Esophagus (tissue), 2 donors: ENCODE measurements at regions not wholly inside any gene's neighbourhood (a gene's known extent, or its start where the extent isn't known, plus 50 kb on each side); places are given as distances from the start of the nearest gene placed in this dataset.
"Not testable (repeated sequence)": the region's sequence is repeated elsewhere in the genome, so short reads cannot be mapped to it uniquely, and the experiment has no call there.

Source experiments
- H3K27ac ChIP-seq, 2 donors: one replicate each; pipeline ENCODE4 v1.5.1; 2013; ENCODE audit warnings: low read depth in 2 of 2, mild to moderate bottlenecking in 2 of 2, inconsistent platforms in 1 of 2, low read length in 1 of 2, moderate library complexity in 1 of 2
- H3K27me3 ChIP-seq, 2 donors: one replicate each; pipeline ENCODE4 v1.6.1; 2013; ENCODE audit warnings: low read length in 2 of 2, control low read depth in 1 of 2, mild to moderate bottlenecking in 1 of 2; ENCODE audit not compliant: insufficient read depth in 2 of 2, control insufficient read depth in 1 of 2
- H3K36me3 ChIP-seq, 2 donors: one replicate each; pipeline ENCODE4 v1.6.1; 2013; ENCODE audit warnings: low read length in 1 of 2; ENCODE audit not compliant: control insufficient read depth in 2 of 2, insufficient read depth in 2 of 2
- H3K4me1 ChIP-seq, 2 donors: one replicate each; pipeline ENCODE4 v1.6.1; 2013; ENCODE audit warnings: low read length in 1 of 2; ENCODE audit not compliant: control insufficient read depth in 2 of 2, insufficient read depth in 2 of 2
- H3K4me3 ChIP-seq, 2 donors: one replicate each; pipeline ENCODE4 v1.5.1; 2013; ENCODE audit warnings: low read length in 2 of 2, mild to moderate bottlenecking in 2 of 2, low read depth in 1 of 2, moderate library complexity in 1 of 2
- H3K9me3 ChIP-seq, 2 donors: one replicate each; pipeline ENCODE4 v1.6.1; 2013; ENCODE audit warnings: mild to moderate bottlenecking in 2 of 2, low read depth in 1 of 2, low read length in 1 of 2, moderate library complexity in 1 of 2; ENCODE audit not compliant: control insufficient read depth in 2 of 2, insufficient read depth in 1 of 2
- WGBS, 2 donors: extraction: QIAGEN DNeasy Blood & Tissue Kit; methylation state at CpG; one replicate each; pipeline ENCODE4 v1.1.7; 2013; 5-methylcytosine and 5-hydroxymethylcytosine counted together
- donor health status: healthy with polysubstance abuse.
- donor health status: Bipolar disorder and iron deficiency.

GRCh38 chrX:74195120-74195519 is 108.9 kb upstream of the ZCCHC13 start:
- Histone ChIP-seq H3K9me3 (no peaks in the 10 kb centered on the region), H3K4me3 (no peak overlapping the region), H3K36me3 (no peaks in the 10 kb centered on the region), H3K27me3 (no peaks in the 10 kb centered on the region), H3K27ac (no peak overlapping the region), H3K4me1 (no peaks in the 10 kb centered on the region)
- 100% methylated on average over 2 of the region's 2 CpGs for WGBS, 2 donors

GRCh38 chrX:74187211-74187610 is 116.8 kb upstream of the ZCCHC13 start:
- Histone ChIP-seq H3K36me3 (no peaks in the 10 kb centered on the region), H3K4me3 (no peak overlapping the region), H3K4me1 (no peaks in the 10 kb centered on the region), H3K9me3 (no peaks in the 10 kb centered on the region), H3K27ac (no peak overlapping the region), H3K27me3 (no peaks in the 10 kb centered on the region)
- WGBS, 2 donors, result 81 to 95% methylated on average over 3 of the region's 3 CpGs

GRCh38 chrX:74183047-74183446 is 120.9 kb upstream of the ZCCHC13 start:
- not testable (repeated sequence) for H3K36me3 ChIP-seq, H3K27me3 ChIP-seq, H3K4me1 ChIP-seq, H3K4me3 ChIP-seq, H3K27ac ChIP-seq, H3K9me3 ChIP-seq
- 86 to 95% methylated on average over 4 of the region's 4 CpGs for WGBS, 2 donors

GRCh38 chrX:74181976-74182375 is 122.0 kb upstream of the ZCCHC13 start:
- H3K27ac ChIP-seq, H3K4me3 ChIP-seq, H3K4me1 ChIP-seq, H3K9me3 ChIP-seq, H3K27me3 ChIP-seq, H3K36me3 ChIP-seq: not testable (repeated sequence)
- 82 to 92% methylated on average over 6 of the region's 6 CpGs for WGBS, 2 donors

- Histone ChIP-seq H3K36me3 (no peaks in the 10 kb centered on the region), H3K4me1 (no peaks in the 10 kb centered on the region)
- WGBS, 2 donors, result 89 to 95% methylated on average over 8 of the region's 8 CpGs
Observed at GRCh38 chrX:74180716-74181115, 123.3 kb upstream of the ZCCHC13 start.

GRCh38 chrX:74179990-74180389 is 124.0 kb upstream of the ZCCHC13 start:
- Histone ChIP-seq H3K27me3 (peaks cover 0 to 2% of the 10 kb centered on the region in 2 donors), H3K9me3 (no peaks in the 10 kb centered on the region), H3K4me1 (no peaks in the 10 kb centered on the region), H3K36me3 (no peaks in the 10 kb centered on the region), H3K27ac (no peak overlapping the region), H3K4me3 (no peak overlapping the region)
- WGBS, 2 donors, result 71 to 92% methylated on average over 3 of the region's 3 CpGs

More at GRCh38 chrX:74180716-74181115, 123.3 kb upstream of the ZCCHC13 start:
- Histone ChIP-seq H3K4me3 (no peak overlapping the region), H3K27ac (no peak overlapping the region), H3K27me3 (peaks cover 0 to 2% of the 10 kb centered on the region in 2 donors), H3K9me3 (no peaks in the 10 kb centered on the region)

- Histone ChIP-seq H3K4me3 (no peak overlapping the region), H3K9me3 (no peaks in the 10 kb centered on the region), H3K4me1 (no peaks in the 10 kb centered on the region), H3K27ac (no peak overlapping the region), H3K27me3 (peaks cover 0 to 2% of the 10 kb centered on the region in 2 donors), H3K36me3 (no peaks in the 10 kb centered on the region)
- WGBS, 2 donors, result 66 to 85% methylated on average over 4 of the region's 4 CpGs
Observed at GRCh38 chrX:74179499-74179898, 124.5 kb upstream of the ZCCHC13 start.

GRCh38 chrX:74179071-74179470 is 124.9 kb upstream of the ZCCHC13 start:
- Histone ChIP-seq H3K4me1 (no peaks in the 10 kb centered on the region), H3K27me3 (peaks cover 0 to 2% of the 10 kb centered on the region in 2 donors), H3K4me3 (no peak overlapping the region), H3K9me3 (no peaks in the 10 kb centered on the region), H3K36me3 (no peaks in the 10 kb centered on the region), H3K27ac (no peak overlapping the region)
- WGBS, 2 donors, result 31 to 32% methylated on average over 1 of the region's 1 CpG

- no peaks in the 10 kb centered on the region for H3K9me3 ChIP-seq
- H3K4me1 ChIP-seq, result no peaks in the 10 kb centered on the region
- H3K27me3 ChIP-seq, result peaks cover 0 to 2% of the 10 kb centered on the region in 2 donors
- H3K36me3 ChIP-seq, result no peaks in the 10 kb centered on the region
- WGBS, 2 donors, result 41 to 50% methylated on average over 12 of the region's 12 CpGs
- H3K4me3 ChIP-seq, result no peak overlapping the region
- H3K27ac ChIP-seq, result no peak overlapping the region
Observed at GRCh38 chrX:74178536-74178935, 125.4 kb upstream of the ZCCHC13 start.

- H3K27ac ChIP-seq, result no peak overlapping the region
- WGBS, 2 donors, result 82 to 91% methylated on average over 1 of the region's 1 CpG
- H3K4me3 ChIP-seq, result no peak overlapping the region
- H3K9me3 ChIP-seq, result peaks cover 0 to 2% of the 10 kb centered on the region in 2 donors
- H3K4me1 ChIP-seq, result no peaks in the 10 kb centered on the region
- no peaks in the 10 kb centered on the region for H3K36me3 ChIP-seq
- H3K27me3 ChIP-seq, result no peaks in the 10 kb centered on the region
Observed at GRCh38 chrX:74171465-74171864, 132.5 kb upstream of the ZCCHC13 start.
